GM20431 (cell line): ENCODE measurements at regions not wholly inside any gene's neighbourhood (a gene's known extent, or its start where the extent isn't known, plus 50 kb on each side); places are given as distances from the start of the nearest gene placed in this dataset.

ENCODE experiments used
- in situ Hi-C: fragments of 300-500 bp; cut with MseI, MboI; formaldehyde crosslinking; loops from one replicate; pipeline ENCODE4 v1.15.0; 2020; ENCODE audit warnings: low sequenced_read_pairs; ENCODE audit not compliant: unreplicated experiment

- in situ Hi-C loops = no loop called here
Observed at GRCh38 chr6:56005426-56005825, 130.0 kb upstream of the BMP5 start.

- in situ Hi-C loops = no loop called here
Observed at GRCh38 chr6:56004426-56004825, 129.0 kb upstream of the BMP5 start.

DNA sequence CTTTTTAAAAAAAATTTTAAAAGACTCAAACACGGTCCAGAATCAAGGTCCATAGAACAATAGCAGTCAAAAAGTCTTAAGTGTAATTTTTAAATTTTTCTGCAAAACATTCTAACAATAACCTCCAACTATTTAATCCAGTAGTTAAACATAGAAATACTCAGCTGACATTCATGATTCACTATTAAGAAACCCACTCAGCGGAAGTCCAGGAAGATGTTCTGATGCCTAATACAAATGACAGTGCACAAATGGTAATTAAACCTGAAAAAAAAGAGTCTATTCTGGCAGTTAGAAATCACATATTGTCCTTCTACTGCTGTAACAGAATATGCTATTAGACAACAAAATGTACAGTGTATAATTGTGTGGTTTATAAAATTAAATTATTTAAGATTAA, 128.2 kb upstream of the BMP5 start:
- in situ Hi-C loops = no loop called here

- in situ Hi-C loops = no loop called here
Observed at GRCh38 chr6:56002336-56002735, 126.9 kb upstream of the BMP5 start.

GRCh38 chr6:55998576-55998975, 123.2 kb upstream of the BMP5 start:
- in situ Hi-C loops = loop anchor here (25.0 kb wide), 1 partner anchor 289 kb away; no protein-coding TSS in a partner anchor

GRCh38 chr6:55997223-55997874, 122.0 kb upstream of the BMP5 start:
- in situ Hi-C loops = loop anchor here (25.0 kb wide), 1 partner anchor 290 kb away; no protein-coding TSS in a partner anchor

- in situ Hi-C loops = loop anchor here (25.0 kb wide), 1 partner anchor 293 kb away; no protein-coding TSS in a partner anchor
Observed at GRCh38 chr6:55994531-55994930, 119.1 kb upstream of the BMP5 start.

- in situ Hi-C loops = loop anchor here (25.0 kb wide), 1 partner anchor 294 kb away; no protein-coding TSS in a partner anchor
Observed at GRCh38 chr6:55993418-55993817, 118.0 kb upstream of the BMP5 start.

GRCh38 chr6:55992546-55992945, 117.2 kb upstream of the BMP5 start:
- in situ Hi-C loops = loop anchor here (25.0 kb wide), 1 partner anchor 295 kb away; no protein-coding TSS in a partner anchor

DNA sequence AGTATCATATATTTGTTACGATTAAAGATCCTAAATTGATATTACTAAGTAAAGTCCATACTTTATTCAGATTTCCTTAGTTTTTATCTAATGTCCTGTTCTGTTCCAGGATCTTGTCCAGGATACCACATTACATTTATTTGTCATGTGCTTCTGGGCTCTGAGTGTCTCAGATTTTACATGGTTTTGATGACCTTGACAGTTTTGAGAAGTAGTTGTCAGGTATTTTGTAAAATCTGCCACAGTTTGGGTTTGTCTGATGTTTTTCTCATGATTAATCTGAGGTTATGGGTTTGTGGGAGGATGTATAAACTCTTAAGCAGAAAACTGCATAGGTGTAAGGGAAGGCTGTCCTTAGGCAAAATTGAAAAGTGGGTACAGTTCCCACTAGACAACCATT, 109.9 kb upstream of the BMP5 start:
- in situ Hi-C loops = loop anchor here (25.0 kb wide), 1 partner anchor 302 kb away; no protein-coding TSS in a partner anchor

DNA sequence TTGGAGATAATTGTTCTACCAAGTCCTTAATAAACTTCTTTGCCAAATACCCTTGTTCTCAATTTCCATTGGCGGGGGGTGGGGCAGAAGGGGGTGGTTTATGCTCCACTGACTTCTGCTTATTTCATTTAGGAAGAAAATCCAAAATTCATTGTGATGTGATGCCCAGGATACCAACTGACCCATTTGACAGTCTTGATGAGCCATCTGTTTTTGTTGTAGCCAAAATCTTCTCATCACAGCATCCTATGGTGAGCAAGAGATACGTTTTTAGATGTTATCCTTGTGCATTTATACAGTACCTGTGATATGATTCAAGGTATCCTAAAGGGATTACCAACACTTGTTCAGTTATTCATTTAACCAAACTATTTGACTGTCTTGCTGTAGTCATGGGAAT, 108.5 kb upstream of the BMP5 start:
- in situ Hi-C loops = loop anchor here (25.0 kb wide), 1 partner anchor 303 kb away; no protein-coding TSS in a partner anchor

GRCh38 chr6:55981660-55982059, 106.3 kb upstream of the BMP5 start:
- in situ Hi-C loops = loop anchor here (25.0 kb wide), 1 partner anchor 306 kb away; no protein-coding TSS in a partner anchor

DNA sequence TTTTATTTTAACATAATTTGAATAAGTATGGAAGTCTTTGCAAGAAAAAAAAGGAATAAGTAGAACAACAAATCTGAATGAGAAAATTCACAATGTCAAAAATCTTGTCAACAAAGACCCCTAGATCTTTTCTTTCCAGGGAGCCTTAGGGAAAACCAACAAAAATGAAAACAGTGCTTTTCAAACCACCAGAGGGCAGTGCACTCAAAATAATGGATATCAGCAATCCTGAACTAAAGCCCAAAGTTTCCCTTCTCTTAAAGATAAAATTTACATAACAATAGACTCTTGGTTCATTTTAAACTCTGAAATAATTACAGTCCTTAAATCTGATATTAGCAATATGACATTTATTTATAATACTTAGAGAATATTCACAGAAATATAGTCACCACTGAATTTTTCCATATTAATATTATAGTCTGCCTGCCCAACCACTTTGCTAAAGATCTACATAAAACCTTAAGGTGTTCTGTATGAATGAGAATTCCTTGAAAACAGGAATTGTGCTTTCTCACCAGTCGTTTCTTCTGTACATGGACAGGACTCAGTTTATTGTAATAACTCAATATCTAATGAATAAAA, 105.3 kb upstream of the BMP5 start:
- in situ Hi-C loops = loop anchor here (25.0 kb wide), 1 partner anchor 307 kb away; no protein-coding TSS in a partner anchor

DNA sequence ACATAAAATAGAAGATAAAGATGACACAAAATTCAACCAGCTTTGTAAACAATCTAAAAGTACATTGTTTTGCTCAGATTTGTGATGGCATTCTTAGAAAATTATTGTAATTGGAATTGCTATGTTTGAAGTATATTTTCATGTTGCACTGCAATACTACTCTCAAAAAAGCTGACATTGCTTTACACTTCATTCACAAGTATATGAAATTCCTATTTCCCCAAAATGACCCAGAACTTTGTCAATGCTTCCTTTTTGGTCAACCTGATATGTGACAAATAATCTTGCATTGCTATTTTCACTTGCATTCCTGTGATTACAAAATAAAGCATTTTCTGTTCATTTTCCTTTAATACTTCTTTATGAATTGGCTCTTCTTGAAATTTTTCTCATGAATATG, 104.1 kb upstream of the BMP5 start:
- in situ Hi-C loops = loop anchor here (25.0 kb wide), 1 partner anchor 308 kb away; no protein-coding TSS in a partner anchor

DNA sequence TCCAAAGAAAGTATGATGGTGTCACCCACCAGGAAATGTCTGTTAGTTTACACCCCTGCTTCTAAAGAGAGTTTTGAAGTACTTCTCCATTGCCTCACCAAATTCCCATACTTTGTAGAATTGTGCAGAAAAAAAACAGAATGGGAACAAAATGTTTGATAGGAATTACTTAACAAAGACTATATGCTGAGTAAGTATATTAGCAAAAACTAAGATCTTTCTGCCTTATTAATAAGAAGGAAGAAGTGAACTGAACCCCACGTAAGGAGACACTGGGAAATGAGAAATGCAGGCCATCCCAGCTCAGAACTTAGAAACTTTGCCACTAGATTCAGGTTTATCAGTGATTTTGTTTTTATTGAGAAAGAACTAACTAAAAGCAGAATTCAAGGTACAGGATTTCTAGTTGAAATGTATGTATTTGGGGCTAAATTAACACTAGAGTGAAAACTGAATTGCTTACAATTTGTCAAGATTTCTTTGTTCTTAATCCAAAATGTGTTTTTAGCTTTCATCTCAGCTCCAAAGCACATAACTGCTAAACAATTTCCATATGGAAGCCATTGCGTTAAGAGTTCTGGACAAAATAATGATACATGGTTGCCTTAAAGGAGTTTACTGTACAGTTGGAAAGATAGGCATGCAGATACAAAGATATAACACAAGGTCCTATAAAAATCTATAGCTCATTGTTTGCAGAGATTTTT, 102.7 kb upstream of the BMP5 start:
- in situ Hi-C loops = loop anchor here (25.0 kb wide), 1 partner anchor 309 kb away; no protein-coding TSS in a partner anchor

DNA sequence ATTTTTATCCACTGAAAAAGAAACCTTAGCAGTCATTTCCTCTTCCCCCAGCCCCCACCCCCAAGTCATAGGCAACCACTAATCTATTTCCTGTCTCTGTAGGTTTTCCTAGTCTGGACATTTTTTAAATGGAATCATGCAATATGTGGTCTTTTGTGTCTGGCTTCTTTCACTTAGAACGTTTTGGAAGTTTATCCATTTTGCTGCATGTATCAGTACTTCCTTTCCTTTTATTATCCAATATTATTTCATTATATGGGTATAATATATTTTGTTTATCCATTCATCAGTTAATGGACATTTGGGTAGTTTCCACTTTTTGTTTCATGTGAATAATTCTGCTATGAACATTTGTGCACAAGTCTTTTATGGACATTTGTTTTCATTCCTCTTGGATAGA, 99.3 kb upstream of the BMP5 start:
- in situ Hi-C loops = loop anchor here (25.0 kb wide), 2 partner anchors 313 to 687 kb away; no protein-coding TSS in a partner anchor

DNA sequence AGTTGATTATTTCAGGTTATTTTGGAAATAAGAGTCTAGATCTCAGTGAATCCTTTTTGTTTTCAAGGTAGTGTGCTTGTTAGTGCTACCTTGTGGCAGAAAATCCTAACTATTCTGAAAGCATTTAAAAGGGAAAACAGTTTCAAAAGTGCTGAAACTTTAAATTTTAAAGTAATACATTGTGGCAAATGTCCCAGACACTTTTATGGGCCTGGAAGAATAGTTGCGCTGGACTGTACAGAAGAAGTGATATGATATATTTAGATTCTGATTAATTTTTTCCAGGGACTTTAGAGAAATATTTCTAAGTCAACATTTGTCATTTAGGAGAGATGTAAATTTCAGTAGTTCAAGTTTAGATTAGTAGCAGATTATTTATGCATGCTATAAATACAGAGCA, 96.7 kb upstream of the BMP5 start:
- in situ Hi-C loops = loop anchor here (25.0 kb wide), 1 partner anchor 685 kb away; no protein-coding TSS in a partner anchor

DNA sequence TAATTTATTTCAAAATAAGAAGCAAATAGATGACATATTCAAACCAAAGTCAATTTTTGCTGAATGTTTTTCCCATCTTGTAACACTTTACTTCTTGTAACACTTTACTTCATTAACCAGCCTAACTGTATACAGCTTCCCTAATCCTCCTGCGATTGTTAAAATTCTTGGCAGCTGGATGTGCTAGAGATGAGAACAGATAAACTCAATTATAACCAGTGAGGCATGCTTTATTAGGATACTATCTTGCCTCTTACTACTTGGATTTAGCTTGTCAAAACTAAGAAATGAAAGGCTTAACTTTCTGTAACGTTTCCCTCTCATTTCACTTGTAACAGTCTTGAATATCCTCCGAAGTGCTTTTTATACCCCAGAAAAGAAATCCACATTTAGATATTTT, 94.1 kb upstream of the BMP5 start:
- in situ Hi-C loops = loop anchor here (25.0 kb wide), 1 partner anchor 682 kb away; no protein-coding TSS in a partner anchor

- in situ Hi-C loops = loop anchor here (25.0 kb wide), 1 partner anchor 682 kb away; no protein-coding TSS in a partner anchor
Observed at GRCh38 chr6:55968926-55969325, 93.5 kb upstream of the BMP5 start.

DNA sequence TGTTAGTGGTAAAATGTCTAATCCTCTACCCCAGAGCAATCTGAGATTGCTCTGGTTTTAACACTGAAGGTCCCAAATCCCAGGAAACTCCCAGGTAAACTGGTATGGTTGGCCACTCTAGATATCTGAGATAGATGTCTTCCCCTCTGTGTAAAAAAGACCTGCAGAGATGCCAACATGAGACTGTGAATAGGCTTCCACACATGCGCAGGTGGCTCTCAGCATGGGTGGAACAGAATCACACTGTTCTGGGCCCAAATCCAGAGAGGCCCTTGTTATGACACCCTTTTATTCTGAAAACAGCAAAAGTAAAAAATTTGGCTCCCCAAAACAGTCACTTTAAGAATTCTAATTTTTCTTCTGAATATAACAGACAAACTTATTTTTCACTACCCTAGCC, 88.7 kb upstream of the BMP5 start:
- in situ Hi-C loops = loop anchor here (25.0 kb wide), 1 partner anchor 677 kb away; no protein-coding TSS in a partner anchor
